SU-DHL-6 (cell line): ENCODE measurements at regions not wholly inside any gene's neighbourhood (a gene's known extent, or its start where the extent isn't known, plus 50 kb on each side); places are given as distances from the start of the nearest gene placed in this dataset.

Experiments
- H2AFZ ChIP-seq: fragments of 200-600 bp; sonication (generic); 2 replicates; pipeline ENCODE4 v1.6.1; 2014; ENCODE audit warnings: low read depth, mild to moderate bottlenecking, moderate library complexity, mixed read lengths, antibody characterized with exemption, low read length; ENCODE audit not compliant: severe bottlenecking
- H3F3A ChIP-seq: fragments of 200-600 bp; shearing (Covaris generic); 2 replicates; pipeline ENCODE4 v1.6.0; 2016; ENCODE audit warnings: antibody characterized with exemption, mild to moderate bottlenecking; ENCODE audit not compliant: insufficient read depth
- H3K27ac ChIP-seq: fragments of 200-600 bp; sonication (generic); 2 replicates; pipeline ENCODE4 v1.5.1; 2016; ENCODE audit warnings: low read depth, mild to moderate bottlenecking, low read length, moderate library complexity, mixed read lengths
- H3K27me3 ChIP-seq: fragments of 200-600 bp; sonication (generic), shearing (Covaris generic); 2 replicates; pipeline ENCODE4 v1.6.0; 2014; ENCODE audit warnings: mild to moderate bottlenecking, low read length
- H3K36me3 ChIP-seq: fragments of 200-600 bp; sonication (generic); 2 replicates; pipeline ENCODE4 v1.6.1; 2014; ENCODE audit warnings: mild to moderate bottlenecking, low read length, mixed read lengths
- H3K4me2 ChIP-seq: fragments of 300-600, 200-600 bp; shearing (Covaris generic), sonication (generic); 2 replicates; pipeline ENCODE4 v1.6.0; 2014; ENCODE audit warnings: low read length, low read depth, mild to moderate bottlenecking; ENCODE audit not compliant: poor library complexity, severe bottlenecking
- H3K4me3 ChIP-seq: fragments of 200-600 bp; sonication (generic); 2 replicates; pipeline ENCODE4 v1.5.1; 2014; ENCODE audit warnings: antibody characterized with exemption, low read length, mild to moderate bottlenecking, mixed read lengths; ENCODE audit not compliant: insufficient read depth, poor library complexity, severe bottlenecking
- H3K79me2 ChIP-seq: fragments of 200-600 bp; sonication (generic); 2 replicates; pipeline ENCODE4 v1.6.1; 2014; ENCODE audit warnings: mild to moderate bottlenecking, low read length, moderate library complexity; ENCODE audit not compliant: insufficient read depth
- H3K9ac ChIP-seq: fragments of 200-600 bp; sonication (generic); 2 replicates; pipeline ENCODE4 v1.7.0; 2014; ENCODE audit warnings: mild to moderate bottlenecking, low read length
- H3K9me2 ChIP-seq: fragments of 200-600 bp; sonication (generic); replicated peaks from 2 replicates; pipeline ENCODE4 v1.6.1; 2014; ENCODE audit warnings: low read length; ENCODE audit not compliant: insufficient read depth
- H3K9me3 ChIP-seq: fragments of 200-600 bp; sonication (generic); 2 replicates; pipeline ENCODE4 v1.6.1; 2014; ENCODE audit warnings: low read length, mixed read lengths; ENCODE audit not compliant: insufficient read depth
- H4K20me1 ChIP-seq: fragments of 200-600 bp; sonication (generic); 2 replicates; pipeline ENCODE4 v1.6.1; 2014; ENCODE audit warnings: low read depth, mild to moderate bottlenecking, antibody characterized with exemption, low read length, moderate library complexity, mixed read lengths
- EZH2phosphoT487 ChIP-seq: fragments of 200-600 bp; sonication (generic), shearing (Covaris generic); conservative IDR thresholded peaks from 2 replicates; pipeline ENCODE4 v1.6.1; 2018; ENCODE audit warnings: mild to moderate bottlenecking, antibody characterized with exemption, low read length, moderate library complexity, mixed read lengths
- TF ChIP-seq, protein P1 (sequence below): fragments of 200-600 bp; sonication (generic); IDR thresholded peaks from one replicate; pipeline ENCODE4 v1.5.1; 2017; ENCODE audit warnings: antibody characterized with exemption, mild to moderate bottlenecking, low read length, moderate library complexity; ENCODE audit not compliant: insufficient read depth, poor library complexity, severe bottlenecking

GRCh38 chr12:111074965-111075364 is 154.6 kb upstream of the MYL2 start:
- H3K27me3 ChIP-seq = no peaks in the 10 kb centered on the region
- no peak overlapping the region for H3K4me2 ChIP-seq
- H3K79me2 ChIP-seq = no peaks in the 10 kb centered on the region
- H3F3A ChIP-seq = no peaks in the 10 kb centered on the region
- TF ChIP-seq EZH2phosphoT487 = no peak
- TF ChIP-seq, protein P1, sequence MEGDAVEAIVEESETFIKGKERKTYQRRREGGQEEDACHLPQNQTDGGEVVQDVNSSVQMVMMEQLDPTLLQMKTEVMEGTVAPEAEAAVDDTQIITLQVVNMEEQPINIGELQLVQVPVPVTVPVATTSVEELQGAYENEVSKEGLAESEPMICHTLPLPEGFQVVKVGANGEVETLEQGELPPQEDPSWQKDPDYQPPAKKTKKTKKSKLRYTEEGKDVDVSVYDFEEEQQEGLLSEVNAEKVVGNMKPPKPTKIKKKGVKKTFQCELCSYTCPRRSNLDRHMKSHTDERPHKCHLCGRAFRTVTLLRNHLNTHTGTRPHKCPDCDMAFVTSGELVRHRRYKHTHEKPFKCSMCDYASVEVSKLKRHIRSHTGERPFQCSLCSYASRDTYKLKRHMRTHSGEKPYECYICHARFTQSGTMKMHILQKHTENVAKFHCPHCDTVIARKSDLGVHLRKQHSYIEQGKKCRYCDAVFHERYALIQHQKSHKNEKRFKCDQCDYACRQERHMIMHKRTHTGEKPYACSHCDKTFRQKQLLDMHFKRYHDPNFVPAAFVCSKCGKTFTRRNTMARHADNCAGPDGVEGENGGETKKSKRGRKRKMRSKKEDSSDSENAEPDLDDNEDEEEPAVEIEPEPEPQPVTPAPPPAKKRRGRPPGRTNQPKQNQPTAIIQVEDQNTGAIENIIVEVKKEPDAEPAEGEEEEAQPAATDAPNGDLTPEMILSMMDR = no peak
- no peak overlapping the region for H3K9ac ChIP-seq
- H3K9me3 ChIP-seq = no peaks in the 10 kb centered on the region
- no peaks in the 10 kb centered on the region for H4K20me1 ChIP-seq
- no peak overlapping the region for H3K27ac ChIP-seq
- no peaks in the 10 kb centered on the region for H3K36me3 ChIP-seq
- no peak overlapping the region for H3K4me3 ChIP-seq
- H3K9me2 ChIP-seq = no peaks in the 10 kb centered on the region
- H2AFZ ChIP-seq = no peak overlapping the region

GRCh38 chr12:111074559-111074958 is 154.2 kb upstream of the MYL2 start:
- TF ChIP-seq, protein P1 = no peak
- TF ChIP-seq EZH2phosphoT487 = no peak
- Histone ChIP-seq H3K4me3 (no peak overlapping the region), H4K20me1 (no peaks in the 10 kb centered on the region), H3K27ac (no peak overlapping the region), H3K9me3 (no peaks in the 10 kb centered on the region), H3K9ac (no peak overlapping the region), H3K9me2 (no peaks in the 10 kb centered on the region), H3F3A (no peaks in the 10 kb centered on the region), H3K27me3 (no peaks in the 10 kb centered on the region), H2AFZ (no peak overlapping the region), H3K4me2 (no peak overlapping the region), H3K36me3 (no peaks in the 10 kb centered on the region), H3K79me2 (no peaks in the 10 kb centered on the region)

DNA sequence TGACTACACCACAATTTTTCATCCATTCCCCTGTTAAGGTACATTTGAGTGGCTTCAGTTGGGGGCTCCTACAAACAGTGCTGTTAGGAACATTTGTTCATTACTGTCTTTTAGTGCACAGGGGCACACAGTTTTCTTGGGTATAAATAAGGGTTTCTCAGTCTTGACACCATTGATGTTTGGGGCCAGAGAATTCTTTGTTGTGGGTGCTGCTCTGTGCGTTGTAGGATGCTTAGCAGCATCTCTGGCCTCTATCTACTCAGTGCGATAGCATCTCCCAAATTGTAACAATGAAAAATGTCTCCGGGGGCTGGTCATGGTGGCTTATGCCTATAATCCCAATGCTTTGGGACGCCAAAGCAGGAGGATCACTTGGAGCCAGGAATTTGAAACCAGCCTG is 153.0 kb upstream of the MYL2 start:
- Histone ChIP-seq H3K36me3 (no peaks in the 10 kb centered on the region), H2AFZ (no peak overlapping the region), H3K79me2 (no peaks in the 10 kb centered on the region), H4K20me1 (no peaks in the 10 kb centered on the region), H3K4me3 (no peak overlapping the region), H3K27ac (no peak overlapping the region), H3F3A (no peaks in the 10 kb centered on the region), H3K27me3 (no peaks in the 10 kb centered on the region), H3K9me2 (no peaks in the 10 kb centered on the region), H3K9me3 (no peaks in the 10 kb centered on the region), H3K4me2 (no peak overlapping the region), H3K9ac (no peak overlapping the region)
- TF ChIP-seq EZH2phosphoT487 = no peak
- TF ChIP-seq, protein P1 = no peak

DNA sequence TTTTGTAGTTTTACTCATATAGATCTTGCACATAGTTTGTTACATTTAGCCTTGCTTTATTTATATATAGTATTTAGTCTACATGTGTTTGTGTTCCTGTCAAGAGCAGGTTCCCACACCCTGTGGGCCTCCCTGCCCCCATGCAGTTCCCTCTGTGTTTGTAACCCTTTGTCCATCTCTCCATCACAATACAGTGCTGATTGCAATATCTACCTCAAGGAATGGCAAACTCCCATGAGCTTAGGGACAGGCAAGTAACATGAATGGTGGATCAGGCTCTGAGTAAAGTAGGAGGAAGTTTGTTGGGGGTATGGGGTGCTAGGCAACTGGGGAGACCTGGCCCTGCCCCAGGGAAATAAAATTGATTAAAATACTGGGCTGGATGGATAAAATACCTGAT is 151.9 kb upstream of the MYL2 start:
- Histone ChIP-seq H3K9me2 (no peaks in the 10 kb centered on the region), H3K4me2 (no peak overlapping the region), H3K79me2 (no peaks in the 10 kb centered on the region), H3K27me3 (no peaks in the 10 kb centered on the region), H3K9me3 (no peaks in the 10 kb centered on the region), H3K36me3 (no peaks in the 10 kb centered on the region), H2AFZ (no peak overlapping the region), H4K20me1 (no peaks in the 10 kb centered on the region), H3K4me3 (no peak overlapping the region), H3K9ac (no peak overlapping the region), H3F3A (no peaks in the 10 kb centered on the region), H3K27ac (no peak overlapping the region)
- TF ChIP-seq EZH2phosphoT487 = no peak
